ENCODE measurements at regions not wholly inside any gene's neighbourhood (a gene's known extent, or its start where the extent isn't known, plus 50 kb on each side); places are given as distances from the start of the nearest gene placed in this dataset.

- TF ChIP-seq CTCF (IDR thresholded peaks at IDR 0.05) (no peak), POLR2A (IDR thresholded peaks at IDR 0.05) (no peak), POLR2AphosphoS5 (IDR thresholded peaks at IDR 0.05) (no peak), EP300 (IDR thresholded peaks at IDR 0.05) (no peak)
Measured at GRCh38 chr2:147394179-147394790, 450.5 kb upstream of the ACVR2A start.

Measured in sigmoid colon (tissue), 4 donors.